ENCODE measurements at regions not wholly inside any gene's neighbourhood (a gene's known extent, or its start where the extent isn't known, plus 50 kb on each side); places are given as distances from the start of the nearest gene placed in this dataset.

GRCh38 chr11:42972741-42973140, 339.1 kb upstream of the API5 start:
- TF ChIP-seq, protein P1, sequence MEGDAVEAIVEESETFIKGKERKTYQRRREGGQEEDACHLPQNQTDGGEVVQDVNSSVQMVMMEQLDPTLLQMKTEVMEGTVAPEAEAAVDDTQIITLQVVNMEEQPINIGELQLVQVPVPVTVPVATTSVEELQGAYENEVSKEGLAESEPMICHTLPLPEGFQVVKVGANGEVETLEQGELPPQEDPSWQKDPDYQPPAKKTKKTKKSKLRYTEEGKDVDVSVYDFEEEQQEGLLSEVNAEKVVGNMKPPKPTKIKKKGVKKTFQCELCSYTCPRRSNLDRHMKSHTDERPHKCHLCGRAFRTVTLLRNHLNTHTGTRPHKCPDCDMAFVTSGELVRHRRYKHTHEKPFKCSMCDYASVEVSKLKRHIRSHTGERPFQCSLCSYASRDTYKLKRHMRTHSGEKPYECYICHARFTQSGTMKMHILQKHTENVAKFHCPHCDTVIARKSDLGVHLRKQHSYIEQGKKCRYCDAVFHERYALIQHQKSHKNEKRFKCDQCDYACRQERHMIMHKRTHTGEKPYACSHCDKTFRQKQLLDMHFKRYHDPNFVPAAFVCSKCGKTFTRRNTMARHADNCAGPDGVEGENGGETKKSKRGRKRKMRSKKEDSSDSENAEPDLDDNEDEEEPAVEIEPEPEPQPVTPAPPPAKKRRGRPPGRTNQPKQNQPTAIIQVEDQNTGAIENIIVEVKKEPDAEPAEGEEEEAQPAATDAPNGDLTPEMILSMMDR (IDR thresholded peaks at IDR 0.05; ENCODE audit: insufficient read depth, low read length): no peak
- TF ChIP-seq GABPA (IDR thresholded peaks at IDR 0.05; ENCODE audit: low read depth) (no peak), POLR2AphosphoS5 (IDR thresholded peaks at IDR 0.05; ENCODE audit: low read depth) (no peak), REST (IDR thresholded peaks at IDR 0.05; ENCODE audit: insufficient replicate concordance, low read depth) (no peak)
